ENCODE measurements at regions not wholly inside any gene's neighbourhood (a gene's known extent, or its start where the extent isn't known, plus 50 kb on each side); places are given as distances from the start of the nearest gene placed in this dataset.

DNA sequence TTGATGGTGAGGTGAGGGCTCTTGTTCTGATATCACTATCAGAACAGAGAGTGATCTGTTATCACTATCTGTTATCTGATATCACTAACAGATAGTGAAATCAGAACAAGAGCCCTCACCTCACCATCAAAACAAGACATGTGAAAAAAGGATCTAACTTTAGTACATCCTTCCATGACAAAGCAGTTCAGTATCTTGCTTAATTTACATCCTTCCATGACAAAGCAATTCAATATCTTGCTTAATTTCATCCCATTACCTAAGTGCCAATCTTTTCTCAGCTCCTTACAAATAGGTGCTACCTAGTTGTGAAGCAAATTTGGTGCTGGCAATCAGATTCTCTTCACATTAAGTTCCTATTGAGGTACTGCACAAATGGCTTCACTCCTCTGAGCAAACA, 1865.6 kb upstream of the FLRT2 start:
- no peak overlapping the region for H3K27ac ChIP-seq
- no peak overlapping the region for H3K4me3 ChIP-seq
- no peak for DNase-seq
- no peaks in the 10 kb centered on the region for H3K36me3 ChIP-seq
- H3K9me3 ChIP-seq = no peaks in the 10 kb centered on the region
- intact Hi-C loops (cut with DNase I) = no loop called here
- H3K4me1 ChIP-seq = no peaks in the 10 kb centered on the region
- H3K27me3 ChIP-seq = no peaks in the 10 kb centered on the region
- TF ChIP-seq, protein P1, sequence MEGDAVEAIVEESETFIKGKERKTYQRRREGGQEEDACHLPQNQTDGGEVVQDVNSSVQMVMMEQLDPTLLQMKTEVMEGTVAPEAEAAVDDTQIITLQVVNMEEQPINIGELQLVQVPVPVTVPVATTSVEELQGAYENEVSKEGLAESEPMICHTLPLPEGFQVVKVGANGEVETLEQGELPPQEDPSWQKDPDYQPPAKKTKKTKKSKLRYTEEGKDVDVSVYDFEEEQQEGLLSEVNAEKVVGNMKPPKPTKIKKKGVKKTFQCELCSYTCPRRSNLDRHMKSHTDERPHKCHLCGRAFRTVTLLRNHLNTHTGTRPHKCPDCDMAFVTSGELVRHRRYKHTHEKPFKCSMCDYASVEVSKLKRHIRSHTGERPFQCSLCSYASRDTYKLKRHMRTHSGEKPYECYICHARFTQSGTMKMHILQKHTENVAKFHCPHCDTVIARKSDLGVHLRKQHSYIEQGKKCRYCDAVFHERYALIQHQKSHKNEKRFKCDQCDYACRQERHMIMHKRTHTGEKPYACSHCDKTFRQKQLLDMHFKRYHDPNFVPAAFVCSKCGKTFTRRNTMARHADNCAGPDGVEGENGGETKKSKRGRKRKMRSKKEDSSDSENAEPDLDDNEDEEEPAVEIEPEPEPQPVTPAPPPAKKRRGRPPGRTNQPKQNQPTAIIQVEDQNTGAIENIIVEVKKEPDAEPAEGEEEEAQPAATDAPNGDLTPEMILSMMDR (IDR thresholded peaks at IDR 0.05) = no peak
- TF ChIP-seq POLR2AphosphoS5 (IDR thresholded peaks at IDR 0.05) (no peak), POLR2A (IDR thresholded peaks at IDR 0.05) (no peak), EP300 (IDR thresholded peaks at IDR 0.05) (no peak)

DNA sequence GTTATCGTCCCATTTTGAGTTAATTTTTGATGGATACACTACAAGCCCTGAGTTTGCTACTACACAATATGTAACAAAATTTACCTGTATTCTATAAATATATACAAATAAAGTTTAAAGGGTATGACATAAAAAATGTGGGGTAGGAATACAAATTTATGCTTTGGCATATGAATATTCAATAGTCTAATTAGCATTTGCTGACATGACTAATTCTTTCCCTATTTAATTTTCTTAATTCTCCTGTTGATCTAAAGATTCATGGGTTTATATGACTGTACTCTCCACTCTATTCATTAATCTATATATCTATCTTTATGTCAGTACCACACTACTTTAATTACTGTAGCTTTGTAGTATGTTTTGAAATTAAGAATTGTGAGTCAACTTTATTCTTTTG, 1840.7 kb upstream of the FLRT2 start:
- no peak overlapping the region for H3K4me3 ChIP-seq
- TF ChIP-seq POLR2AphosphoS5 (IDR thresholded peaks at IDR 0.05) (no peak), EP300 (IDR thresholded peaks at IDR 0.05) (no peak), POLR2A (IDR thresholded peaks at IDR 0.05) (no peak)
- H3K27ac ChIP-seq = no peak overlapping the region
- no peaks in the 10 kb centered on the region for H3K36me3 ChIP-seq
- no peaks in the 10 kb centered on the region for H3K27me3 ChIP-seq
- intact Hi-C loops (cut with DNase I) = no loop called here
- DNase-seq = no peak
- H3K4me1 ChIP-seq = no peaks in the 10 kb centered on the region
- H3K9me3 ChIP-seq = peaks cover 0 to 4% (median 2%) of the 10 kb centered on the region in 4 donors
- WGBS, 2 donors = 93 to 100% methylated on average over 1 of the region's 1 CpG

DNA sequence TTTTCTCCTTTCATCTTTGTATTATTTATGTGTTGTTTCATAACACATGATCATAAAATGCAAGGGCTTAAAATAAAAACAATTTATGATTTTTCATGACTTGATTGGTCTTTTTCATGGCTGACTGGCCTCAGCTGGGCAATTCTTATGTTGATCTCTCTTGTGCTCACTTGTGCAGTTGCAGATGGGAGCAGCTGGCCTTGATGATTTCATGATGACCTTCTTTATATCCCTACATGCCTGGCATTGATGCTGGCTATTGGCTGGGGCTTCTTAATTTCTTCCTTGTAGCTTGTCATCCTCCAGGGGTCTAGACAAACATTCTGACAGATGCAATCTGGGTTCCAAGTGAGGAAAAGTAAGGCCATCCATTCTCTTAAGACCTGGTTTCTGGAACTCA, 1832.8 kb upstream of the FLRT2 start:
- no peak for TF ChIP-seq POLR2AphosphoS5 (IDR thresholded peaks at IDR 0.05)
- TF ChIP-seq, protein P1 (IDR thresholded peaks at IDR 0.05) = no peak
- TF ChIP-seq EP300 (IDR thresholded peaks at IDR 0.05) = no peak
- TF ChIP-seq POLR2A (IDR thresholded peaks at IDR 0.05) = no peak
- intact Hi-C loops (cut with DNase I) = loop anchor here (10.0 kb wide), 1 partner anchor 558 kb away; no protein-coding TSS in a partner anchor
- Histone ChIP-seq H3K9me3 (no peaks in the 10 kb centered on the region), H3K27ac (no peak overlapping the region), H3K4me3 (no peak overlapping the region), H3K4me1 (no peaks in the 10 kb centered on the region), H3K27me3 (no peaks in the 10 kb centered on the region), H3K36me3 (no peaks in the 10 kb centered on the region)
- no peak for DNase-seq

DNA sequence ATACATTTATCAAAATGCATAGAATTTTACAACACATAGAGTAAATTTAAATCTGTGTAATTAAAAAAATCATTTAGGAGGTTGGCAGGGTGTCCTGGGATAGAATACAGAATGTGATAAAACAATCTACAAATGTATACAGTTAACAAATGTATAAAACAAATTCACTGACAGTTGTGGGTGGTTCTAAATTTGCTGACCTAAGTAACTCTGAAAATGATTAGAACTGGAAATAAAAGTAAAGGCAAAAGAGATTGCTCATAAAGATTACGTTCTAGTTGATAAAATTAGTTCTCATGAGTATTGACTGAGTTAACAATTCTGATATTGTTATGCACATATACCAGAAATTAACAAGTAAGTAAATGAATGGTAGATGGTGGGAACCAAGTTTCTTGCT, 1827.3 kb upstream of the FLRT2 start:
- no peak overlapping the region for H3K27ac ChIP-seq
- H3K9me3 ChIP-seq = peaks cover 0 to 2% (median 0%) of the 10 kb centered on the region in 4 donors
- intact Hi-C loops (cut with DNase I) = no loop called here
- H3K4me3 ChIP-seq = no peak overlapping the region
- no peaks in the 10 kb centered on the region for H3K36me3 ChIP-seq
- TF ChIP-seq POLR2A (IDR thresholded peaks at IDR 0.05) (no peak), EP300 (IDR thresholded peaks at IDR 0.05) (no peak), POLR2AphosphoS5 (IDR thresholded peaks at IDR 0.05) (no peak)
- TF ChIP-seq, protein P1 (IDR thresholded peaks at IDR 0.05) = no peak
- WGBS, 2 donors = 57 to 81% methylated on average over 1 of the region's 1 CpG
- no peak for DNase-seq
- no peaks in the 10 kb centered on the region for H3K27me3 ChIP-seq
- no peaks in the 10 kb centered on the region for H3K4me1 ChIP-seq

DNA sequence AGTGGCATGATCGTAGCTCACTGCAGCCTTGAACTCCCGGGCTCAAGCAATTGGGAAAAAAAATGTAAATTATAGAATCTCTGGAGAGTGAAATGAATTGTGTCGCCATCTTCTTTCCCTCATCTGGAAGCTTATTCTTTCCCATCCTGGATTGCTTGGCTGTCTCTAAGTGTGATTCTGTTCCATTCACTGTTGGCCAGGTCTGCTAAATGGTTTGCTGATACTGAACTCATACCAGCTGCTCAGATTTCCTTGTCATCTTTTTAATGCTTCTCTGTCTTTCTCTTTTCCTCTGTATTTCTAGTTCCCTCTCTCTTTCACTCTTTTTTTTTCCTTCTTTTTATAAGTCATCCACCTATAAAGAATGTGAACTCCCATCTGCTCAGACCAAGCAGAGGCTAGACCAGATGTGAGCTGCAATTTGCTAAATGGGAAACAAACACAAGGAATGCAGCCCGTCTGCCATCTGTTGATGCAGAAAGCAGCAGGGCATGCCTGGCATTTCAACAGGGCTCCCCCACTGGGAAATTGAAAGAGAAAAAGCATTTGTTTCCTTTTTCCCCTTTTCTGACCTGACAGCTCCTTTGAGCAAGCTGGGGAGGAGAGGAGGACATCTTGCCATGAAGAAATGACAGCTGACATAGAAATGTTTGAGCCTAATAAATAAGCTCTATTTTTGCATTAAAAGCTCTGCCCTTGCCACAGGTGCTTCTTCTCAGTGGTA, 1823.6 kb upstream of the FLRT2 start:
- no peaks in the 10 kb centered on the region for H3K36me3 ChIP-seq
- H3K4me1 ChIP-seq = no peaks in the 10 kb centered on the region
- no peaks in the 10 kb centered on the region for H3K27me3 ChIP-seq
- H3K27ac ChIP-seq = no peak overlapping the region
- no peak for DNase-seq
- H3K9me3 ChIP-seq = peaks cover 0 to 2% (median 0%) of the 10 kb centered on the region in 4 donors
- TF ChIP-seq, protein P1 (IDR thresholded peaks at IDR 0.05) = no peak
- no peak for TF ChIP-seq POLR2AphosphoS5 (IDR thresholded peaks at IDR 0.05)
- TF ChIP-seq POLR2A (IDR thresholded peaks at IDR 0.05) = no peak
- TF ChIP-seq EP300 (IDR thresholded peaks at IDR 0.05) = no peak
- intact Hi-C loops (cut with DNase I) = no loop called here
- WGBS, 2 donors = 80 to 81% methylated on average over 4 of the region's 4 CpGs
- H3K4me3 ChIP-seq = no peak overlapping the region

Data from sigmoid colon (tissue), 6 donors.